WTC11 (cell line): ENCODE measurements at regions not wholly inside any gene's neighbourhood (a gene's known extent, or its start where the extent isn't known, plus 50 kb on each side); places are given as distances from the start of the nearest gene placed in this dataset.
A peak's percentile ranks its signal among the peaks of the same experiment; 100 is the strongest.

ENCODE experiments used
- ATAC-seq: fragments of 200-7000 bp; cut with Tn5 transposase; 2 replicates; pipeline ENCODE4 v1.10.0; 2021; ENCODE audit warnings: mild to moderate bottlenecking, moderate library complexity
- CTCF ChIA-PET: fragments of 300-600 bp; sonication (Branson Sonifier 250); formaldehyde crosslinking; loops from one replicate; lab custom pipeline; 2021; ENCODE audit warnings: antibody characterized with exemption; lab: Charles Lee
- POLR2A ChIA-PET: fragments of 350-600 bp; sonication (Branson Sonifier 250); formaldehyde crosslinking; loops from one replicate; lab custom pipeline; 2021; ENCODE audit warnings: antibody characterized with exemption; lab: Charles Lee
- DNase-seq: peaks from one replicate; pipeline ENCODE4 v3.0.0; 2021; ENCODE audit warnings: low spot score
- H3K27ac Mint-ChIP-seq: 2 replicates; pipeline ENCODE4 v1.8.0; 2021; ENCODE audit warnings: mixed read lengths
- H3K27me3 Mint-ChIP-seq: 2 replicates; pipeline ENCODE4 v1.8.0; 2021; ENCODE audit warnings: low read depth, mild to moderate bottlenecking, moderate library complexity, mixed read lengths
- H3K36me3 Mint-ChIP-seq: 2 replicates; pipeline ENCODE4 v1.8.0; 2021; ENCODE audit warnings: mixed read lengths
- H3K4me1 Mint-ChIP-seq: 2 replicates; pipeline ENCODE4 v1.8.0; 2022; ENCODE audit warnings: mixed read lengths
- H3K4me3 Mint-ChIP-seq: 2 replicates; pipeline ENCODE4 v1.8.0; 2021; ENCODE audit warnings: mild to moderate bottlenecking, moderate library complexity, mixed read lengths
- H3K9me3 Mint-ChIP-seq: 2 replicates; pipeline ENCODE4 v1.8.0; 2021; ENCODE audit warnings: mixed read lengths
- ATF1 ChIP-seq: sonication (generic); formaldehyde crosslinking; IDR thresholded peaks from 2 replicates; pipeline ENCODE4 v1.8.1; 2023; ENCODE audit warnings: mild to moderate bottlenecking, moderate library complexity, missing genetic modification reagents
- CTCF ChIP-seq: fragments of 200-600 bp; IDR thresholded peaks from 2 replicates; pipeline ENCODE4 v1.8.0; 2022; ENCODE audit warnings: antibody characterized with exemption
- E2F4 ChIP-seq: sonication (generic); formaldehyde crosslinking; IDR thresholded peaks from 2 replicates; pipeline ENCODE4 v1.8.1; 2022; ENCODE audit warnings: low read depth, mild to moderate bottlenecking, moderate library complexity, missing genetic modification reagents, borderline replicate concordance
- ELF4 ChIP-seq: sonication (generic); formaldehyde crosslinking; IDR thresholded peaks from 2 replicates; pipeline ENCODE4 v1.8.1; 2022; ENCODE audit warnings: low read depth, mild to moderate bottlenecking, moderate library complexity, missing genetic modification reagents
- EMX1 ChIP-seq: fragments of 250-450 bp; sonication (Bioruptor Pico); IDR thresholded peaks from 2 replicates; pipeline ENCODE4 v1.8.0; 2021; ENCODE audit warnings: mild to moderate bottlenecking
- GTF2I ChIP-seq: fragments of 250-450 bp; sonication (Bioruptor Pico); conservative IDR thresholded peaks from 2 replicates; pipeline ENCODE4 v1.4.0; 2021; ENCODE audit warnings: mild to moderate bottlenecking
- IRF1 ChIP-seq: sonication (generic); formaldehyde crosslinking; IDR thresholded peaks from 2 replicates; pipeline ENCODE4 v1.8.0; 2023; ENCODE audit warnings: missing genetic modification reagents
- NR1H2 ChIP-seq: sonication (generic); formaldehyde crosslinking; IDR thresholded peaks from 2 replicates; pipeline ENCODE4 v1.9.0; 2021; ENCODE audit warnings: mild to moderate bottlenecking, moderate library complexity, missing genetic modification reagents
- PRDM15 ChIP-seq: sonication (generic); formaldehyde crosslinking; IDR thresholded peaks from 2 replicates; pipeline ENCODE4 v1.8.0; 2022; ENCODE audit warnings: missing genetic modification reagents
- PRRX2 ChIP-seq: fragments of 250-450 bp; sonication (Bioruptor Pico); IDR thresholded peaks from 2 replicates; pipeline ENCODE4 v1.8.0; 2021; ENCODE audit warnings: mild to moderate bottlenecking
- SP1 ChIP-seq: sonication (generic); formaldehyde crosslinking; conservative IDR thresholded peaks from 2 replicates; pipeline ENCODE4 v1.8.1; 2022; ENCODE audit warnings: missing genetic modification reagents
- USF1 ChIP-seq: sonication (generic); formaldehyde crosslinking; IDR thresholded peaks from 2 replicates; pipeline ENCODE4 v1.8.0; 2022; ENCODE audit warnings: mild to moderate bottlenecking, missing genetic modification reagents
- ZMAT4 ChIP-seq: fragments of 250-450 bp; sonication (Bioruptor Pico); IDR thresholded peaks from 2 replicates; pipeline ENCODE4 v1.9.0; 2021; ENCODE audit warnings: mild to moderate bottlenecking
- ZNF232 ChIP-seq: sonication (generic); formaldehyde crosslinking; IDR thresholded peaks from 2 replicates; pipeline ENCODE4 v1.8.0; 2022; ENCODE audit warnings: mild to moderate bottlenecking, missing genetic modification reagents
- ZNF423 ChIP-seq: fragments of 250-450 bp; sonication (Bioruptor Pico); IDR thresholded peaks from 2 replicates; pipeline ENCODE4 v2.1.2; 2022; ENCODE audit warnings: mild to moderate bottlenecking, moderate library complexity
- ZSCAN18 ChIP-seq: fragments of 250-450 bp; sonication (Bioruptor Pico); IDR thresholded peaks from 2 replicates; pipeline ENCODE4 v2.1.2; 2022; ENCODE audit warnings: mild to moderate bottlenecking, moderate library complexity

- H3K27ac Mint-ChIP-seq: no peak overlapping the region
- no peak for DNase-seq
- TF ChIP-seq PRRX2 (no peak), E2F4 (no peak), ELF4 (CRISPR knock-in tag) (no peak), EMX1 (no peak), IRF1 (CRISPR knock-in tag) (no peak), SP1 (no peak), NR1H2 (CRISPR knock-in tag) (no peak), GTF2I (no peak), ZMAT4 (CRISPR knock-in tag) (no peak), USF1 (CRISPR knock-in tag) (no peak)
- H3K4me3 Mint-ChIP-seq: no peak overlapping the region
- POLR2A ChIA-PET: no interaction called here
- peaks cover 5% of the 10 kb centered on the region; the same call in 1 of the 2 replicates for H3K36me3 Mint-ChIP-seq
- H3K9me3 Mint-ChIP-seq: peaks cover 24% of the 10 kb centered on the region
- ATAC-seq: no peak
- CTCF ChIA-PET: no interaction called here
- no peaks in the 10 kb centered on the region for H3K27me3 Mint-ChIP-seq
- peaks cover 3% of the 10 kb centered on the region; the same call in 1 of the 2 replicates for H3K4me1 Mint-ChIP-seq
Measured at GRCh38 chr18:75857558-75857957, 430.1 kb upstream of the SMIM21 start.

GRCh38 chr18:75854808-75855207 lies 427.3 kb upstream of the SMIM21 start:
- POLR2A ChIA-PET: no interaction called here
- Mint-ChIP-seq H3K27ac (no peak overlapping the region), H3K4me3 (no peak overlapping the region), H3K27me3 (no peaks in the 10 kb centered on the region), H3K4me1 (peaks cover 2% of the 10 kb centered on the region; the same call in 1 of the 2 replicates), H3K36me3 (peaks cover 4% of the 10 kb centered on the region; the same call in 1 of the 2 replicates), H3K9me3 (peaks cover 9% of the 10 kb centered on the region)
- no peak for TF ChIP-seq PRRX2
- DNase-seq: no peak
- ATAC-seq: no peak
- CTCF ChIA-PET: interaction anchor here (0.6 to 1.0 kb wide), 5 partner anchors 9 to 164 kb away, joined by 3 to 5 read pairs (median 3); no protein-coding TSS in a partner anchor

- CTCF ChIA-PET: interaction anchor here (0.6 to 1.0 kb wide), 5 partner anchors 9 to 163 kb away, joined by 3 to 5 read pairs (median 3); no protein-coding TSS in a partner anchor
- ATAC-seq: peak; percentile 77
Measured at GRCh38 chr18:75854174-75854573, 426.7 kb upstream of the SMIM21 start.

GRCh38 chr18:75846321-75846720 lies 418.8 kb upstream of the SMIM21 start:
- H3K36me3 Mint-ChIP-seq: no peaks in the 10 kb centered on the region
- H3K4me1 Mint-ChIP-seq: peaks cover 10% of the 10 kb centered on the region
- peaks cover 6% of the 10 kb centered on the region for H3K27me3 Mint-ChIP-seq
- POLR2A ChIA-PET: no interaction called here
- peaks cover 12% of the 10 kb centered on the region for H3K9me3 Mint-ChIP-seq
- CTCF ChIA-PET: no interaction called here
- no peak overlapping the region for H3K27ac Mint-ChIP-seq
- ATAC-seq (no peak), DNase-seq (no peak)
- peak overlapping the region; percentile 60 for H3K4me3 Mint-ChIP-seq
- TF ChIP-seq ZNF232 (CRISPR knock-in tag): no peak
- no peak for TF ChIP-seq ZNF423 (CRISPR knock-in tag)
- no peak for TF ChIP-seq ZSCAN18 (CRISPR knock-in tag)
- TF ChIP-seq PRDM15 (CRISPR knock-in tag): no peak
- TF ChIP-seq ATF1: no peak

More at GRCh38 chr18:75854174-75854573, 426.7 kb upstream of the SMIM21 start:
- POLR2A ChIA-PET: no interaction called here
- TF ChIP-seq ELF4 (CRISPR knock-in tag) (no peak), CTCF (peak; percentile 83)
- H3K4me3 Mint-ChIP-seq: no peak overlapping the region
- peak; percentile 74 for DNase-seq
- peaks cover 6% of the 10 kb centered on the region; the same call in 1 of the 2 replicates for H3K9me3 Mint-ChIP-seq
- no peaks in the 10 kb centered on the region for H3K27me3 Mint-ChIP-seq
- no peak overlapping the region for H3K27ac Mint-ChIP-seq
- H3K36me3 Mint-ChIP-seq: peaks cover 2% of the 10 kb centered on the region; the same call in 1 of the 2 replicates
- H3K4me1 Mint-ChIP-seq: no peaks in the 10 kb centered on the region
